ENCODE measurements at regions not wholly inside any gene's neighbourhood (a gene's known extent, or its start where the extent isn't known, plus 50 kb on each side); places are given as distances from the start of the nearest gene placed in this dataset.

DNA sequence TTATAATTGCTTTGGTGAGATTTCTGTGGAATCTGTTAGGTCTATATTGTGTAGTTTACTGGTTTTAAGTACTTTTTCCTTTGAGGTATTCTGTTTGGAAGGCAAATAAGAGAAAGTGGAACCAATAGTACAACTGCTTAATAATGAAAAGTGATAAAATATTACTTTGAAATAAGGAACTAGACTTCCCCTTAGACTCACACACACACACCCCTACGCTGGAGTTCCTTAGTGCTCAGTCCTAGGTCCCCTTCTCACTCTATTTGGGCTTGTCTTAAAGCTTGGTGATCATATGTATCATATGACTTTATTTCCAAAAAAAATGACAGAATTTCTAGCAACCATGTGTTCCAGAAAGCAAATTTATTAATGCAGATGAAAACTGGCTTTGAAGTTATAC lies 494.0 kb upstream of the TGFBR2 start:
- in situ Hi-C loops (cut with HindIII; ENCODE audit: low pct_unique_long_range_greater_than_20kb, low sequenced_read_pairs) = no loop called here
- no peak for DNase-seq (ENCODE audit: low read depth)

GRCh38 chr3:30112902-30113484 lies 493.4 kb upstream of the TGFBR2 start:
- in situ Hi-C loops (cut with HindIII; ENCODE audit: low pct_unique_long_range_greater_than_20kb, low sequenced_read_pairs) = no loop called here
- DNase-seq (ENCODE audit: low read depth) = peak; percentile 22

- DNase-seq (ENCODE audit: low read depth) = no peak
- in situ Hi-C loops (cut with HindIII; ENCODE audit: low pct_unique_long_range_greater_than_20kb, low sequenced_read_pairs) = no loop called here
Measured at GRCh38 chr3:30113906-30114305, 492.5 kb upstream of the TGFBR2 start.

- in situ Hi-C loops (cut with HindIII; ENCODE audit: low pct_unique_long_range_greater_than_20kb, low sequenced_read_pairs) = no loop called here
- no peak for DNase-seq (ENCODE audit: low read depth)
Measured at GRCh38 chr3:30114918-30115317, 491.5 kb upstream of the TGFBR2 start.

DNA sequence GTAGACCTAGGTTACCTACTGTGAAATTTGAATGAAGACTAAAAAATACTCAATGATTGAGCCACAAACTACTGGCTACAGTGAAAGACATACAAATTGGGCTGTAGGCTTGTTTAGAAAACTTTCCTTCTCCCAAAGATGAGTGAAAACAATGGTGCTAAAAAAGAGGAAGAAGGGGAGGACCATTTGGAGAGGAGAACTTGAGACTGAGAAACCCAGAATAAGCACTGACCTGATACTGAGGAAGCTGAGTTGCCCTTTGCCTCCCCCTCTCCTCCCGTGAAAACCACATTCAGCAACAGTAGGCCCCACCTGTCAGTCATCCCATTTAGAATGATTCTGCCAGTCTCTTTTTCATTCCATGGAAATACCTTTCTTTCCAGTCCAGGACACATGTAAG lies 484.0 kb upstream of the TGFBR2 start:
- no peak for DNase-seq (ENCODE audit: low read depth)
- in situ Hi-C loops (cut with HindIII; ENCODE audit: low pct_unique_long_range_greater_than_20kb, low sequenced_read_pairs) = no loop called here

- DNase-seq (ENCODE audit: low read depth) = no peak
- in situ Hi-C loops (cut with HindIII; ENCODE audit: low pct_unique_long_range_greater_than_20kb, low sequenced_read_pairs) = no loop called here
Measured at GRCh38 chr3:30123224-30123623, 483.2 kb upstream of the TGFBR2 start.

DNA sequence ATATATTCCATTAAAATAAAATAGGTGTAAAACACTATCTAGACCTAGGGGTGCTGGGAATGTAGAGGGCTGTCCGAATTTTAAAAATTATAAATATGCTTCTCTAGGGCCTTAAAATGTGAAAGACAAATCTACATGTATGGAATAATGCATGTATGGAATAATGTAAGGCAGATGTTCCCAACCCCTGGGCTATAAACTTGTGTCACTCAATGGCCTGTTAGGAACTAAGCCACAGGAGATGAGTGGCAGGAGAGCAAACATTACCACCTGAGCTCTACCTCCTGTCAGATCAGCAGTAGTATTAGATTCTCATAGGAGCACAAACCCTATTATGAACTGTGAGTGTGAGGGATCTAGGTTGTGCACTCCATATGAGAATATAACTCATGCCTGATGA lies 482.6 kb upstream of the TGFBR2 start:
- in situ Hi-C loops (cut with HindIII; ENCODE audit: low pct_unique_long_range_greater_than_20kb, low sequenced_read_pairs) = no loop called here

GRCh38 chr3:30124435-30125370 lies 481.7 kb upstream of the TGFBR2 start:
- in situ Hi-C loops (cut with HindIII; ENCODE audit: low pct_unique_long_range_greater_than_20kb, low sequenced_read_pairs) = no loop called here
- DNase-seq (ENCODE audit: low read depth) = no peak

More for the DNA sequence above, 482.6 kb upstream of the TGFBR2 start:
- no peak for DNase-seq (ENCODE audit: low read depth)

GRCh38 chr3:30129765-30130164 lies 476.6 kb upstream of the TGFBR2 start:
- DNase-seq (ENCODE audit: low read depth) = no peak
- in situ Hi-C loops (cut with HindIII; ENCODE audit: low pct_unique_long_range_greater_than_20kb, low sequenced_read_pairs) = no loop called here

- no peak for DNase-seq (ENCODE audit: low read depth)
- in situ Hi-C loops (cut with HindIII; ENCODE audit: low pct_unique_long_range_greater_than_20kb, low sequenced_read_pairs) = no loop called here
Measured at GRCh38 chr3:30130391-30130790, 476.0 kb upstream of the TGFBR2 start.

- DNase-seq (ENCODE audit: low read depth) = no peak
- in situ Hi-C loops (cut with HindIII; ENCODE audit: low pct_unique_long_range_greater_than_20kb, low sequenced_read_pairs) = no loop called here
Measured at GRCh38 chr3:30131191-30131590, 475.2 kb upstream of the TGFBR2 start.

GRCh38 chr3:30135190-30135589 lies 471.2 kb upstream of the TGFBR2 start:
- in situ Hi-C loops (cut with HindIII; ENCODE audit: low pct_unique_long_range_greater_than_20kb, low sequenced_read_pairs) = no loop called here
- DNase-seq (ENCODE audit: low read depth) = no peak

DNA sequence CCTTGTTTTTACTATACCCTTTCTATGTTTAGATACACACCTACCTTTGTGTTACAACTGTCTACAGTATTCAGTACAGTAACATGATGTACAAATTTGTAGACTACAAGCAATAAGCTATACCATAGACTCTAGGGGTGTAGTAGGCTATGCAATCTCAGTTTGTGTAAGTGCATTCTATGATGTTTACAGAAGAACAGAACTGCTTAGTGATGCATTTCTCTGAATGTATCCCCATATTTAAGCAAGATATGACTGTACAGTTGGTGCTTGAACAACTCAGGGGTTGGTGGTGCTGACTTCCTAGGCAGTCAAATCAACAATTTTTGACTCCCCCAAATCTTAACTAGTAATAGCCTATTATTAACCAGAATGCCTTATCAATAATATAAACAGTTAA lies 467.1 kb upstream of the TGFBR2 start:
- in situ Hi-C loops (cut with HindIII; ENCODE audit: low pct_unique_long_range_greater_than_20kb, low sequenced_read_pairs) = no loop called here
- no peak for DNase-seq (ENCODE audit: low read depth)

DNA sequence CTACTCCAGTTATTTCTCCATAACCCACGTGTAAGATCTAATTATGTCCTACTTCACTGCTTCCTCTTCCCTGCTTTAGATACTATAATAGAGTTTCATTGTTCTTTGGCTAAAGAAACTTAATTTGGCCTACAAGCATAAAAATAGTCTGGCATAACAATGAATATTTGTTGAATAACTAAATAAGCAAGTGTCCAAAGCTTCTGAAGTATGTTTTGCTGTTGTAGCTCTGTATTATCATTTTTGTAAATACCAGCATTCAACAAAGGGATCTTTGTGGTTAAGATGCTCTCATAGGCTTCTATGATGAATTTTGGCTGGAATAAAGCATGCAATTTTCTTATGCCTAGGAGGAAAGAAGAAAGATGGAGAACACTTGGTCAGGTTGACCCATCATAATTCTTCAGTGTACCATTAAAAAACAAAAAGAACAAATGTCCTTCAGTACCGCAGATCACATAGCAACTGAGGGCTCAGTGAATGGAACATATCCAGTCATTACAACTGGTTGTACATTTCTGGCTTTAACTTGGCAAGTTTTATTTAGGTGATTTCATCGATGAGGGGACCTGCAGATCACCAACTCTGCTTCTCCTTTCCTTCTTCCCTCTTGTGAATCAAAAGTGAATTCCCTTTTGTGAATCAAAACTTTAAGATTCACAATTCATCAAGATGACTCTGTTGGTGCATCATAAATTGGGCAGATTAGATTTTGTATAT lies 465.9 kb upstream of the TGFBR2 start:
- no peak for DNase-seq (ENCODE audit: low read depth)
- in situ Hi-C loops (cut with HindIII; ENCODE audit: low pct_unique_long_range_greater_than_20kb, low sequenced_read_pairs) = no loop called here

DNA sequence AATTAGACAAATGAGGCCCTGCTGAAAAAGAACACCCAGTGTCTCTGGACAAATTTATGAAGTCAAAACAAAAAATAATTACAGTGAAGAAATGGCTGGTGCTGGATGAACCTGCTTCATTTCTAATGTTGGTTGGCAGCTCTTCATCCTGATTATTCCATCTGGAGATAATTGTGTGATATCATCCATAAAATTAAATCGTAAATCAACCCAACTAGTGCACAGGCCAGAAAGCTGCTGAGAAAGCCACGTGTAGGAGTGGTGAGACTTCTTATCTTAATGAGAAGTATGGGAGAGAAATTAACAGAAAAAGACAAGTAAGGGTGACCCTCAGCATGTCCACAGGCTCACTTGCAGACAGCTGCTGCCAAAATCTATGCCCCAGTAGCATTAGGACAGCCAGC lies 465.2 kb upstream of the TGFBR2 start:
- DNase-seq (ENCODE audit: low read depth) = no peak
- in situ Hi-C loops (cut with HindIII; ENCODE audit: low pct_unique_long_range_greater_than_20kb, low sequenced_read_pairs) = no loop called here

- DNase-seq (ENCODE audit: low read depth) = no peak
- in situ Hi-C loops (cut with HindIII; ENCODE audit: low pct_unique_long_range_greater_than_20kb, low sequenced_read_pairs) = no loop called here
Measured at GRCh38 chr3:30141927-30142326, 464.5 kb upstream of the TGFBR2 start.

GRCh38 chr3:30142946-30143345 lies 463.5 kb upstream of the TGFBR2 start:
- DNase-seq (ENCODE audit: low read depth) = no peak

GRCh38 chr3:30145281-30145680 lies 461.1 kb upstream of the TGFBR2 start:
- in situ Hi-C loops (cut with HindIII; ENCODE audit: low pct_unique_long_range_greater_than_20kb, low sequenced_read_pairs) = no loop called here
- DNase-seq (ENCODE audit: low read depth) = no peak

More at GRCh38 chr3:30142946-30143345, 463.5 kb upstream of the TGFBR2 start:
- in situ Hi-C loops (cut with HindIII; ENCODE audit: low pct_unique_long_range_greater_than_20kb, low sequenced_read_pairs) = no loop called here

- in situ Hi-C loops (cut with HindIII; ENCODE audit: low pct_unique_long_range_greater_than_20kb, low sequenced_read_pairs) = no loop called here
- DNase-seq (ENCODE audit: low read depth) = no peak
Measured at GRCh38 chr3:30146978-30147377, 459.4 kb upstream of the TGFBR2 start.

All from Caki2 (cell line).